ENCODE measurements at regions not wholly inside any gene's neighbourhood (a gene's known extent, or its start where the extent isn't known, plus 50 kb on each side); places are given as distances from the start of the nearest gene placed in this dataset.
"Not testable (repeated sequence)": the region's sequence is repeated elsewhere in the genome, so short reads cannot be mapped to it uniquely, and the experiment has no call there.

DNA sequence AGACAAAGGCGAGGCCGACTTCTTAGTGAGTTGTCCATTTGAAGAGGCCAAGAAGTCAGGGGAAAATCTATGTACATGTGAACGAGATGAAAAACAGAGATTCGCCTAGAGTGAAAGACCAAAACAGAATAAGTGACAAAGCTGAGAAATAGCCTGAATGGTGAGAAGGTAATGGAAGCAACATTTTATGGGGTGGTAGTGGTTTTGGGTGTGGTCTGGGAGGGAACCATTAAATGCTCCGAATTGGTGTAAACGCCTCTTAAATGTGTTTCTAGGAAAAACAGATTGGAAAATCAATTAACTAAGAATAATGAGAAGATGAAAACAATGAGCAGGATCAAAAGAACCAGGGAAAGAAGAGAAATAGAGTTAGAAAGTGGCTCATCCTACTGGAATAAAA lies 83.8 kb upstream of the MANSC4 start:
- DNase-seq (ENCODE audit: low read depth, low spot score) = no peak

DNA sequence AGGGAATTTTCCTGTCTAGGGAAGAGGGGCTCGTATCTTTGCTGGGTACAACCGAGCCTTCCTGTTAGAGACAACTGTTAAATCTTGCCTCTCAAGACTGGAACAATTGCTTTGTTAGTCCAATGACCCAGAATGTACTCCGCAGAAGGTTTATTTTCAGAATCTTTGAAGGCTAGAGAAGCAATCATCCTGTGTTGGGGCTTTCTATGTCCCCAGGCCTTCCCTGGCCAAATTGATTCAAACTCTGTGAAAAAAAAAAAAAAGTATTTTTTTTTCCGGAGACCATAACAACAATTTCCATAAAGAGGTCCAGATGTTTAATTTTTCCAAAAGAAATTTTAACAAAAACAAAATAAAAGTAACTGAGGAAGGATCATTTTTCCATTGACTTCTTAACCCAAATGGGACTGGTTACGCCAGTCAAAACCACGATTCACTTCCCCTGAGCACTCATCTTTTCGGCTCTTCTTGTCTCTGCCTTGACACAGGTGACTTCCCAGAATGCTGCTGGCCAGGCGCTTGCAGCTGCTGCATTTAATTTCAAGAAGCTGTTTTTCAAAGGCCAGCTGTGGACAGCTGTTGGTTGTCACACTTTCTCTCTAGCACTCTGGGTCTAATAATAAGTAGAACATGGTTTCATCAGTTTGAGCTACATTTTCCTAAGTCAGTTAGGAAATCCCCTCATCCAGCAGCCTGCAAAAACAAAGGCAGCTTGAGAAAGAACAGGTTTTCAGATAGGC lies 81.6 kb upstream of the MANSC4 start:
- no peak for DNase-seq (ENCODE audit: low read depth, low spot score)

DNA sequence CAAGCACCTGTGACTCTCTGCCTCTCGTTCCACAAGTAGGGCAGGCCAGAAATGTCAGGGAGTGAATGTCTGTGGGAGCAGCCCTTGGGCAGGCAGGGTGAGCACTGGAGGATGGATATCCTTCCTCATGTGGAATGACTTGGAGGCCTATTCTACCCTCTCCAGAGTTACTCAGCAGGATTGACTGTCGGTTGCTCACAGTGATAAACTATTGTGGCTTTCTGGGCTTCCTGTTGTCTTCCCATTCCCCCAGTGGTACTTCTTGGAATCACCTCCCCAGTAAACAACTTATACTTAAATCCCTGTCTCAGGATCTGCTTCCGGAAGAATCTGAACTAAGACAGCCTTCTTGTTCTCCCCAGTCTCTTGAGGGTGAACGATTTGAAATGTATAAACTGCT lies 79.6 kb upstream of the MANSC4 start:
- no peak for DNase-seq (ENCODE audit: low read depth, low spot score)

DNA sequence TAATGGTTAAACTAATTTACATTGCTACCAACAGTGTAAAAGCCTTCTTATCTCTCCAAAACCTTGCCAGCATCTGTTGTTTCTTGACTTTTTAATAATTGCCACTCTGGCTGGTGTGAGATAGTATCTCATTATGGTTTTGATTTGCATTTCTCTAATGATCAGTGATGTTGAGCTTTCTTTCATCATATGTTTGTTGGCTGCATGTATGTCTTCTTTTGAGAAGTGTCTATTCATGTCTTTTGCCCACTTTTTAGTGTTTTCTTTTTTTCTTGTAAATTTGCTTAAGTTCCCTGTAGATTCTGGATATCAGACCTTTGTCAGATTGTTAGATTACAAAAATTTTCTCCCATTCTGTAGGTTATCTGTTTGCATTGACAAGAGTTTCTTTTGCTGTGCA lies 77.0 kb upstream of the MANSC4 start:
- DNase-seq (ENCODE audit: low read depth, low spot score) = not testable (repeated sequence)

DNA sequence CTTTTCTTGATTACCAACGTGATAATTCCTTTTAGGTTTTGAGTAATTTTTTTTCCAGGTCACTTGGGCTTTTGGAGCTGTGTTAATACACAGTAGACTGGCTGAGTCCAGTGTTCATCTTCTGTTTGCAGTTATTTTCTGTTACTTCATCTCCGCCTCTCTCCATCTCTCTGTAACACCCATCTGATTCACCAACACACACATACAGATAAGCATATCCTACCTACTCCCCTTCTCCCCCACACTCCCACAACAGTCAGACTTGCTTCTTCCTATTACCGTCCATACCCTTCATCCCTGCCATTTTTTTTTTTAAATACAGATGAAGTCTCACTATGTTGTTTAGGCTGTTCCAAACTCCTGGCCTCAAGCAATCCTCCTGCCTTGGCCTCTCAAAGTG lies 72.7 kb upstream of the MANSC4 start:
- DNase-seq (ENCODE audit: low read depth, low spot score) = no peak

Data from pulmonary artery endothelial cell (primary cell).